GM12872 (cell line): ENCODE measurements at regions not wholly inside any gene's neighbourhood (a gene's known extent, or its start where the extent isn't known, plus 50 kb on each side); places are given as distances from the start of the nearest gene placed in this dataset.

Source experiments
- CTCF ChIP-seq: IDR thresholded peaks from 3 replicates; pipeline ENCODE4 v1.5.1; 2011; ENCODE audit warnings: low read depth, mild to moderate bottlenecking, low read length, moderate library complexity; ENCODE audit not compliant: insufficient read depth

GRCh38 chr7:29642494-29643155 is 79.0 kb downstream of the PRR15 start:
- no peak for TF ChIP-seq CTCF

- no peak for TF ChIP-seq CTCF
These were observed 83.5 kb downstream of the PRR15 start for GRCh38 chr7:29647020-29647654.

- no peak for TF ChIP-seq CTCF
These were observed 85.5 kb downstream of the PRR15 start for GRCh38 chr7:29649028-29649716.

- TF ChIP-seq CTCF = no peak
These were observed 86.2 kb downstream of the PRR15 start for GRCh38 chr7:29649876-29650275.

DNA sequence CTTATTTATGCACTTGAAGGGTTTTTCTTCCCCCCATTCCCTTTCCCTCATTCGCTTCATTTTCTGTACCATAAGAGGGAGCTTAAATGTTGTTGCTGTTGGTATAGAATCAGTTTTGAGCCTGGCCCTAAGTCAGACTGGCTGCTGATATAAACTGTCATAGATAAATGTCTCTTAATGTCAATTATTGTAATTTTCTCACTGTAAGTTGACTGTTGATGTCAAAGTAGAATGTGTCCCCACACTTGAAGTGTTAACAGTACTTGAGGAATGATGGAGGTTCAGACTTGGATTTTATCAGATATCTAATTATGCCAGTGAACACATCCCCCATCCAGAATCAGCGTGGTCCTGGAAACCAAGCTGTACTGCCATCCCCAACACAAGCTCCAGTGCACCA is 87.8 kb downstream of the PRR15 start:
- TF ChIP-seq CTCF = no peak

GRCh38 chr7:29652556-29652955 is 88.9 kb downstream of the PRR15 start:
- no peak for TF ChIP-seq CTCF

DNA sequence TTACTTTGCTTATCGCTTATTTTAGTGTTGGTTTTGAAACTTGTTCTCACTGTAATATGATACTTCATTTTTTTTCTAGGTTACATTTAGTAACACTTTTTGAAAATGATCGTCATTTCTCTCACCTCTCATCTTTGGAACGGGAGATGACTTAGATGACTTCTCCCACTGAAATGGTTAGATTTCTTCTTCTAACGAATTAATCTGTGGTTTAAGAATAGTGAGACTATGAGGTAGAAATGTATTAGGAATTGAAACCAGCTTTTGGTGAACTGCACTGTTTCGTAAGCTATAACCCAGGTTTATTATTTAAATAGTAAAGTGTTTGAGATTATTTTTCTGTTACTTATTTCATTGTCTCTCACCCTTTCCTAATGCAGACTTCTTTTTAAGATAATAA is 93.7 kb downstream of the PRR15 start:
- no peak for TF ChIP-seq CTCF
